Fibroblast of the aortic adventitia (primary cell): ENCODE measurements at regions not wholly inside any gene's neighbourhood (a gene's known extent, or its start where the extent isn't known, plus 50 kb on each side); places are given as distances from the start of the nearest gene placed in this dataset.

Experiments used
- DNase-seq: peaks from one replicate; pipeline ENCODE4 v3.0.0-alpha.2; 2010; ENCODE audit warnings: low read depth
- H3K4me3 ChIP-seq: 2 replicates; pipeline ENCODE4 v1.5.1; 2011; ENCODE audit warnings: low read depth, mild to moderate bottlenecking, control low read depth, low read length, moderate library complexity
- TF ChIP-seq, protein P1 (sequence below): IDR thresholded peaks from 2 replicates; pipeline ENCODE4 v1.5.1; 2011; ENCODE audit warnings: mild to moderate bottlenecking, low read length, control low read depth, inconsistent platforms; ENCODE audit not compliant: insufficient read depth

DNA sequence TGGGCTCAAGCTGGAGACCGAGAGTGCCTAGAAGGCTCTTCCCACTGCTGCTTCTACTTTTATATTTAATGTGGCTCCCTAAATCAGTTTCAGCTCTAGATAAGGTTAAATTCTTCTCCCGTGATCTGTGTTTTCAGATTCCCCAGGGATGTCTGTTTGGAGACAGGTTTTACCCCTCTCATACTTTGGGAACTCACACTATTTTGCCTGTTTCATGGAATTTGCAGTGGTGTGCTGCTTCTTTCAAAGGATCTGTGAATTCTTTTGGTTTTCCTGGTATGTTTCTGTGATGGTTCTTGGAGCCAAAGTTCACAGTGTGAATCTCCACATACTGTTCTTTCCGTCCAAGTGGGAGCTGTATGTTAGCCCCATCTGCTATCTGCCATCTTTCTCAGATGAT lies 238.3 kb upstream of the SLITRK3 start:
- TF ChIP-seq, protein P1, sequence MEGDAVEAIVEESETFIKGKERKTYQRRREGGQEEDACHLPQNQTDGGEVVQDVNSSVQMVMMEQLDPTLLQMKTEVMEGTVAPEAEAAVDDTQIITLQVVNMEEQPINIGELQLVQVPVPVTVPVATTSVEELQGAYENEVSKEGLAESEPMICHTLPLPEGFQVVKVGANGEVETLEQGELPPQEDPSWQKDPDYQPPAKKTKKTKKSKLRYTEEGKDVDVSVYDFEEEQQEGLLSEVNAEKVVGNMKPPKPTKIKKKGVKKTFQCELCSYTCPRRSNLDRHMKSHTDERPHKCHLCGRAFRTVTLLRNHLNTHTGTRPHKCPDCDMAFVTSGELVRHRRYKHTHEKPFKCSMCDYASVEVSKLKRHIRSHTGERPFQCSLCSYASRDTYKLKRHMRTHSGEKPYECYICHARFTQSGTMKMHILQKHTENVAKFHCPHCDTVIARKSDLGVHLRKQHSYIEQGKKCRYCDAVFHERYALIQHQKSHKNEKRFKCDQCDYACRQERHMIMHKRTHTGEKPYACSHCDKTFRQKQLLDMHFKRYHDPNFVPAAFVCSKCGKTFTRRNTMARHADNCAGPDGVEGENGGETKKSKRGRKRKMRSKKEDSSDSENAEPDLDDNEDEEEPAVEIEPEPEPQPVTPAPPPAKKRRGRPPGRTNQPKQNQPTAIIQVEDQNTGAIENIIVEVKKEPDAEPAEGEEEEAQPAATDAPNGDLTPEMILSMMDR, result no peak
- DNase-seq, result peak; percentile 57
- H3K4me3 ChIP-seq, result no peak overlapping the region

DNA sequence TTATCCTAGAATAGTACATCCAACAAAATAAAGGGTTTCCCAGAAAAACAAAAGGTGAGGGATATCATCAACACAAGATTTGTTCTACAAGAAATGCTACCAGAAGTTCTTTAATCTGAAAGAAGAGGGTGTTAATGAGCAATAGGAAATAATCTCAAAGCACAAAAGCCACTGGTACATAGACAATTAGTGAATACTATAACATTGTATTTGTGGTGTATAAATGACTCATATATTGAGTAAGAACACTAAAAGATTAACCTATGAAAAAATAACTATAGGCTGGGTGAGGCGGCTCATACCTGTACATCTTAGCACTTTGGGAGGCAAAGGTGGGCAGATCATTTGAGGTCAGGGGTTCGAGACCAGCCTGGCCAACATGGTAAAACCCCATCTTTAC lies 210.2 kb upstream of the SLITRK3 start:
- TF ChIP-seq, protein P1, result no peak
- no peak for DNase-seq
- H3K4me3 ChIP-seq, result no peak overlapping the region

DNA sequence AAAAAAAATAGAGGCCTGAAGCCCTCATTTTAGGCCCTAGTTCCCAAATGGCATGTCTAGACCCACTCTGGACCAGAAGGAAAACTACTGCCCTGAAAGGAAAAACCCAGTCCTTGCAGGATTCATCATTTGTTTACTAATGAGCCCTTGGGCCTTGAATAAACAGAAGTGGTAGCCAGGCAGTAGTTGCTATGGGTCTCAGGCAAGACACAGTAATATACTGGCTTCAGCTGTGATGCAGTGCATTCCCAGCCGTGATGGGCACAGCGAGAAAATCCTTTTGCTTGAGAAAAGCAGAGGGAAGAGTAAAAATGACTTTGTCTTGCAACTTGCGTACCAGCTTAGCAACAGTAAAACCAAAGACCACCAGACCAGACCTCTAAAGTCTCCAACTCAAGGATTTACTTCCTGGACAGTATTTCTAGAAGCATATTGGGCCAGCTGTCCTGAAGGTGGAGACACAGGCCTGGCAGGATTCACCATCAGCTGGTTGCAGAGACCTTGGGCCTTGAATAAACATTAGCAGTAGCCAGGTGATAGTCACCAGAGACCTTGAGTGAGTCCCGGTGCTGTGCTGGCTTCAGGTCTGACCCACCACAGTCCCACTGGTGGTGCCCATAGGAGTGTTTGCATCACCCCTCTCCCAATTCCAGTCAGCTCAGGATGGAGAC lies 208.3 kb upstream of the SLITRK3 start:
- TF ChIP-seq, protein P1, result no peak
- no peak for DNase-seq
- H3K4me3 ChIP-seq, result no peak overlapping the region

DNA sequence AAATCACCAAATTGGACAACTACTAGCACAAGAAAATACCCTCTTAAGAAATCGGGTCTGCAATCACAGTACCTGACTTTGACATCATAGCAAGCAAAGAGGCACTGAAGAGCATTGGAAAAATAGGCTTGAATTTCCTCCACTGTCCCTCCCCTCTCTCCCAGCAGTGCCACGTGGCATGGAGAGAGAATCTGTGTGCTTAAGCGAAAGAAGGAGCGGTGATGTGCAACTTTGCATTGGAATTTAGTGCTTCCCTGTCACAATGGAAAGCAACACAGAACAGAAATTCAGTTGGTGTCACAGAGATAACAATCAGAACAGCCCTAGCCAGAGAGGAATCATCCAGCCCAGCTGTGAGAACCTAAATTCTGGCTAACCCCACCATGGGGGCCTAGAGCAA lies 207.5 kb upstream of the SLITRK3 start:
- DNase-seq, result no peak
- H3K4me3 ChIP-seq, result no peak overlapping the region
- TF ChIP-seq, protein P1, result no peak

DNA sequence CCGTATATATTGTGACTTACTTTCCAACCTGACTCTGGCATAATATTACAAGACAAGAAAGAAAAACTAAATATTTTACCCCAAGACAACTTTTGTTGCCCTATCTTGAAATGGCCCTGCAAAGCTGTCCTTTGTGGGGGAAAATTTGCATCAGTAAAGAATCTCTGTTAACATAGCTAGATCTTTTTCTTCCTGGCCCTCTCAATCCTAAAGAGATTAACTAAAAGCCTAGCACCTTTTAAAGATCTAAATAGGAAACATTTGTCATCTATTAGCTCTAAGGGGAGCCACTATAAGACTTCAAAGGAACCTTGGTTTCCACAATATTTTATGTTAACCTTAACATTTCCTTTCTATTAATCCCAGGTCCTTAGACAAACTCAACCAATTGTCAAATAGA lies 199.0 kb upstream of the SLITRK3 start:
- TF ChIP-seq, protein P1, result no peak
- no peak for DNase-seq
- no peak overlapping the region for H3K4me3 ChIP-seq

DNA sequence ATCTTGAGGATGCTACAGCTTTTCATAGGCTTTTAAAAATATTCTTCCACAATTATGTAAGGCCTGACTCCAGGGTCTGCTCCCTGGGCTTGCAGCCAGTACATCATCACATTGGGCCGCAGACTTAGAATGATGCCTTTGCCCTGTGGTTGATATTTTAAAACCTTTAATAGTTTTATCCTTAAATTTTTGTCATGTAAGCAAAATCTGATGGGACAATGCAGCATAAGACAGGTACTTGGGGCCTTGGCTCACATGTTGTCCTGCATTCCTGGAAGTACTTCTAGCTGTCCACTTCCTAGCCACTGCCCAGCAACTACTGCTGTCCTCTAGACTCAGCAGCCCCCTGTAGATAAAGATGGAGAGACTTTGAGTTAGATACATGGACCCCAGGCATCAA lies 197.3 kb upstream of the SLITRK3 start:
- DNase-seq, result no peak
- TF ChIP-seq, protein P1, result no peak
- H3K4me3 ChIP-seq, result no peak overlapping the region

DNA sequence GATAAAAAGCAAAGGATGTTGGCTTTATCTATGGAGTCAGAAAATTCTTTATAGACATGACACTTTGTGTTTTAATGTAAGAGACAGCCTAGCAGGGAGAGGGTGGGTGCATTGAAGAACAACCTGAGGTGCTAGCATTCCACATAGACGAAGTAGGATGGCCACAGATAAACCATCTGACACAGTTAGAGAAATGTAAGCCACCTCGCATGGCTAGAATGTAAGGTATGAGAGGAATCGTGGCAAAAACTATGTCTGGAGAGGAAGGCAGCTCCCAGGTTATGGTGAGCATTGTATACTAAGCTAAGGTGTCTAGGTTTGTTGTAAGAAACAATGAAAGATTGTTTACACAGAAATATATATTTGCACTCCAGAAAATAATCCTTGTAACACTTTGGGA lies 194.0 kb upstream of the SLITRK3 start:
- H3K4me3 ChIP-seq, result no peak overlapping the region
- DNase-seq, result no peak
- TF ChIP-seq, protein P1, result no peak
